Karpas-422 (cell line): ENCODE measurements at regions not wholly inside any gene's neighbourhood (a gene's known extent, or its start where the extent isn't known, plus 50 kb on each side); places are given as distances from the start of the nearest gene placed in this dataset.

Experiments used
- DNase-seq: peaks from one replicate; pipeline ENCODE4 v3.0.0-alpha.2; 2015
- H2AFZ ChIP-seq: fragments of 200-600 bp; sonication (generic); 2 replicates; pipeline ENCODE4 v1.6.1; 2014; ENCODE audit warnings: antibody characterized with exemption, low read length, mixed read lengths
- H3K27ac ChIP-seq: fragments of 200-600 bp; sonication (generic); 2 replicates; pipeline ENCODE4 v1.5.1; 2014; ENCODE audit warnings: mild to moderate bottlenecking, low read length, moderate library complexity
- H3K27me3 ChIP-seq: fragments of 200-600 bp; sonication (generic); 2 replicates; pipeline ENCODE4 v1.6.1; 2014; ENCODE audit warnings: low read length, mixed read lengths
- H3K36me3 ChIP-seq: fragments of 200-600 bp; sonication (generic); 2 replicates; pipeline ENCODE4 v1.6.1; 2014; ENCODE audit warnings: low read length, mixed read lengths; ENCODE audit not compliant: insufficient read depth
- H3K4me1 ChIP-seq: fragments of 200-600 bp; sonication (generic); 2 replicates; pipeline ENCODE4 v1.6.1; 2014; ENCODE audit warnings: mild to moderate bottlenecking, low read length, mixed read lengths
- H3K4me2 ChIP-seq: fragments of 200-600 bp; sonication (generic); 2 replicates; pipeline ENCODE4 v1.6.1; 2014; ENCODE audit warnings: low read length, low read depth, mild to moderate bottlenecking; ENCODE audit not compliant: poor library complexity, severe bottlenecking
- H3K4me3 ChIP-seq: fragments of 200-600 bp; sonication (generic); 2 replicates; pipeline ENCODE4 v1.5.1; 2014; ENCODE audit warnings: mild to moderate bottlenecking, antibody characterized with exemption, low read length, mixed read lengths
- H3K79me2 ChIP-seq: fragments of 200-600 bp; sonication (generic); 2 replicates; pipeline ENCODE4 v1.6.1; 2014; ENCODE audit warnings: mild to moderate bottlenecking, low read length, mixed read lengths
- H3K9ac ChIP-seq: fragments of 200-600 bp; sonication (generic); 2 replicates; pipeline ENCODE4 v1.6.0; 2014; ENCODE audit warnings: low read length
- H3K9me2 ChIP-seq: fragments of 200-600 bp; sonication (generic), shearing (Covaris generic); replicated peaks from 2 replicates; pipeline ENCODE4 v1.6.0; 2014; ENCODE audit warnings: mild to moderate bottlenecking, low read length, moderate library complexity; ENCODE audit not compliant: insufficient read depth
- H3K9me3 ChIP-seq: fragments of 300-700, 200-600 bp; sonication (generic); 2 replicates; pipeline ENCODE4 v1.6.1; 2014; ENCODE audit warnings: low read length, mixed read lengths
- H4K20me1 ChIP-seq: fragments of 200-600 bp; sonication (generic); 2 replicates; pipeline ENCODE4 v1.6.1; 2014; ENCODE audit warnings: mild to moderate bottlenecking, antibody characterized with exemption, low read length, low read depth; ENCODE audit not compliant: insufficient read depth

GRCh38 chr22:26953012-26953883 is 295.9 kb downstream of the MIAT start:
- no peak for DNase-seq
- no peak overlapping the region for H3K27ac ChIP-seq
- H3K4me1 ChIP-seq = no peaks in the 10 kb centered on the region
- H4K20me1 ChIP-seq = no peaks in the 10 kb centered on the region
- no peaks in the 10 kb centered on the region for H3K9me2 ChIP-seq
- H3K9ac ChIP-seq = no peak overlapping the region
- H3K27me3 ChIP-seq = no peaks in the 10 kb centered on the region; the same call in 1 of the 2 replicates
- no peaks in the 10 kb centered on the region for H3K36me3 ChIP-seq
- no peak overlapping the region for H2AFZ ChIP-seq
- no peaks in the 10 kb centered on the region for H3K79me2 ChIP-seq
- no peaks in the 10 kb centered on the region for H3K9me3 ChIP-seq
- H3K4me3 ChIP-seq = no peak overlapping the region
- H3K4me2 ChIP-seq = no peak overlapping the region

GRCh38 chr22:26956371-26956770 is 299.0 kb downstream of the MIAT start:
- Histone ChIP-seq H3K9me3 (no peaks in the 10 kb centered on the region), H3K36me3 (no peaks in the 10 kb centered on the region), H3K4me1 (no peaks in the 10 kb centered on the region), H3K4me2 (no peak overlapping the region), H3K27ac (no peak overlapping the region), H3K4me3 (no peak overlapping the region), H3K27me3 (no peaks in the 10 kb centered on the region; the same call in 1 of the 2 replicates), H3K9ac (no peak overlapping the region), H4K20me1 (no peaks in the 10 kb centered on the region), H2AFZ (no peak overlapping the region), H3K79me2 (no peaks in the 10 kb centered on the region), H3K9me2 (no peaks in the 10 kb centered on the region)
- no peak for DNase-seq

DNA sequence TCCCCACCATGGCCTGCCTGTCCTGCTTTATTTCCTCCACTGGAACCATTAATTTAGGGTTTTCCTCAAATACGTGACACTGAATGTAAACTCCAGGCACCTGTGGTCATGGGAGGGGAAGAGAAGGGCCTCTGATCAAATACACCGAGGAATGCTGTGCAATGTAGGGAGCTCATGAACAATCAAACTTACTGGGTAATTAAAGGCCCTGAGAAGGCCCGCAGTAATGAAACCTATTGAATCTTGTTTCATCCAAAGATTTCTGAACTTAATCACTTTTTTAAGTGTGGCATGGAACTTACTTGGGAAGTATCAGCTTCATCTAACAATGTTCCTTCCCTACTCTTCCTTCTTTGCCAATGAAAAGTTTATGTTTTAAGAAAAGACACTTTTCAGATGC is 299.8 kb downstream of the MIAT start:
- no peak overlapping the region for H2AFZ ChIP-seq
- no peak for DNase-seq
- no peaks in the 10 kb centered on the region; the same call in 1 of the 2 replicates for H3K27me3 ChIP-seq

GRCh38 chr22:26957897-26958296 is 300.5 kb downstream of the MIAT start:
- DNase-seq = no peak
- Histone ChIP-seq H3K27me3 (no peaks in the 10 kb centered on the region; the same call in 1 of the 2 replicates), H3K79me2 (no peaks in the 10 kb centered on the region), H4K20me1 (no peaks in the 10 kb centered on the region), H3K36me3 (no peaks in the 10 kb centered on the region), H2AFZ (no peak overlapping the region), H3K9me2 (no peaks in the 10 kb centered on the region), H3K4me1 (no peaks in the 10 kb centered on the region), H3K9ac (no peak overlapping the region), H3K9me3 (no peaks in the 10 kb centered on the region), H3K27ac (no peak overlapping the region), H3K4me2 (no peak overlapping the region), H3K4me3 (no peak overlapping the region)

More for the DNA sequence above, 299.8 kb downstream of the MIAT start:
- H3K4me2 ChIP-seq = no peak overlapping the region
- H3K9me3 ChIP-seq = no peaks in the 10 kb centered on the region
- H3K27ac ChIP-seq = no peak overlapping the region
- H3K4me1 ChIP-seq = no peaks in the 10 kb centered on the region
- H3K9ac ChIP-seq = no peak overlapping the region
- H4K20me1 ChIP-seq = no peaks in the 10 kb centered on the region
- no peaks in the 10 kb centered on the region for H3K79me2 ChIP-seq
- no peaks in the 10 kb centered on the region for H3K9me2 ChIP-seq
- H3K4me3 ChIP-seq = no peak overlapping the region
- H3K36me3 ChIP-seq = no peaks in the 10 kb centered on the region

DNA sequence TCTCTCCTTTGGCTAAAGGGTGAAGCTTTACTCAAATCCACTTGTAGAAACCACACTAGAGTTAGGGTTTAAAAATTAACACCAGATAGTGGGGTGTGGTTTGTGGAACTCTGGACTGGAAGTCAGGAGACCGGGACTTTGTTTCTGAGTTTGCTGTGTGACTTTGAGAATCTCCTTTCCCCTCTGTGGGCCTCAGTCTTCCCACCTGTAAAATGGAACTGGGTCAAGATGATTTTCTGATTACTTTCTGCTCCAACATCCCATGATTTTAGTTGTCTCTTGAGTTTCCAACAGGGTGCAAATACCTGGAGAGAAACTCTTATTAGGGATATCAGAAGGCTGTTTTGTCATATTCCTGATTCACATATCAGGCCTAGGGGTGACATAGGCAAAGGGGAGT is 301.0 kb downstream of the MIAT start:
- no peaks in the 10 kb centered on the region; the same call in 1 of the 2 replicates for H3K27me3 ChIP-seq
- no peaks in the 10 kb centered on the region for H3K79me2 ChIP-seq
- H3K27ac ChIP-seq = no peak overlapping the region
- H3K4me2 ChIP-seq = no peak overlapping the region
- no peaks in the 10 kb centered on the region for H3K9me3 ChIP-seq
- DNase-seq = no peak
- no peak overlapping the region for H2AFZ ChIP-seq
- H3K36me3 ChIP-seq = no peaks in the 10 kb centered on the region
- no peaks in the 10 kb centered on the region for H3K9me2 ChIP-seq
- no peaks in the 10 kb centered on the region for H4K20me1 ChIP-seq
- no peak overlapping the region for H3K9ac ChIP-seq
- no peak overlapping the region for H3K4me3 ChIP-seq
- H3K4me1 ChIP-seq = no peaks in the 10 kb centered on the region

- DNase-seq = no peak
- Histone ChIP-seq H3K9me2 (no peaks in the 10 kb centered on the region), H3K4me3 (no peak overlapping the region), H4K20me1 (no peaks in the 10 kb centered on the region), H3K27ac (no peak overlapping the region), H3K4me1 (no peaks in the 10 kb centered on the region), H3K27me3 (no peaks in the 10 kb centered on the region), H3K36me3 (no peaks in the 10 kb centered on the region), H3K79me2 (no peaks in the 10 kb centered on the region), H3K9ac (no peak overlapping the region), H3K4me2 (no peak overlapping the region), H2AFZ (no peak overlapping the region), H3K9me3 (no peaks in the 10 kb centered on the region)
Observed at GRCh38 chr22:26964642-26965041, 307.3 kb downstream of the MIAT start.

- H3K4me2 ChIP-seq = no peak overlapping the region
- DNase-seq = no peak
- H4K20me1 ChIP-seq = no peaks in the 10 kb centered on the region
- no peak overlapping the region for H2AFZ ChIP-seq
- no peaks in the 10 kb centered on the region for H3K9me3 ChIP-seq
- H3K27me3 ChIP-seq = no peaks in the 10 kb centered on the region
- no peaks in the 10 kb centered on the region for H3K9me2 ChIP-seq
- H3K27ac ChIP-seq = no peak overlapping the region
- no peaks in the 10 kb centered on the region for H3K36me3 ChIP-seq
- no peaks in the 10 kb centered on the region for H3K79me2 ChIP-seq
- no peak overlapping the region for H3K4me3 ChIP-seq
- H3K4me1 ChIP-seq = peaks cover under 1% of the 10 kb centered on the region; the same call in 1 of the 2 replicates
- H3K9ac ChIP-seq = no peak overlapping the region
Observed at GRCh38 chr22:26967282-26967681, 309.9 kb downstream of the MIAT start.

DNA sequence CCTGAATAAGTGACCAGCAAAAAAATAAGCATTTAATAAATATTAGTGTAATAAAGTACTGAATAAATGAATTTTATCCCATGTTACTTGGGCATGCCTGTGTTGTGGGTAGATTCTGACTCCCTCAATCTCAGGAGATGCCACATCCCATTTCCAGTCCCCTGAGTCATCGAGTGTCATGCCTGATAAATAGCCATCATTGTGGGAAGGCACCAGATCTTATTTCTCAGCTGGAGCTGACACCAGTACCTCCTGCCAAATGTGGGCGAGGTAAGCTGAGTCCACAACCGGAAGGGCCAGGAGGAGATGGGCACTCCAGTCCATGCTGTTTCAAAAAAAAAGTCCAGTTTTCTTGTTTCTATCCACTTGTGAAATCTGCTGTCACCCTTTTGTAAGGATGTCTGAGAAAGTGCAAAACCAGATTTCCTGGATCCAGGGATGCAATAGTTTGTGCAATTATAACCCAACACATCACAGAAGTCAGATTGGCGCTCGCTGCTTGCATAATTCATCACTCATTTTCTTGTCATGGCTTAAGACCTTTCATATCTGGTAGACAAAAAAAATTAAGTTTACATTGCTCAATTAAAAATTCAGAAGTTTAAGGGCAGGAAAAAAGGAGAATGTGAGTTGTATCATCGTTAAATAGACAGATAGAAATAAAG is 311.6 kb downstream of the MIAT start:
- no peak overlapping the region for H3K9ac ChIP-seq
- no peak for DNase-seq
- H3K79me2 ChIP-seq = no peaks in the 10 kb centered on the region
- H3K9me3 ChIP-seq = no peaks in the 10 kb centered on the region
- no peak overlapping the region for H3K27ac ChIP-seq
- no peaks in the 10 kb centered on the region for H3K36me3 ChIP-seq
- H3K27me3 ChIP-seq = no peaks in the 10 kb centered on the region
- H3K9me2 ChIP-seq = no peaks in the 10 kb centered on the region
- peaks cover 3% of the 10 kb centered on the region; the same call in 1 of the 2 replicates for H3K4me1 ChIP-seq
- no peaks in the 10 kb centered on the region for H4K20me1 ChIP-seq
- H2AFZ ChIP-seq = no peak overlapping the region
- H3K4me3 ChIP-seq = no peak overlapping the region
- no peak overlapping the region for H3K4me2 ChIP-seq
